HG02642 (cell line): ENCODE measurements at regions not wholly inside any gene's neighbourhood (a gene's known extent, or its start where the extent isn't known, plus 50 kb on each side); places are given as distances from the start of the nearest gene placed in this dataset.
A peak's percentile ranks its signal among the peaks of the same experiment; 100 is the strongest.

Source experiments
- ATAC-seq: cut with Tn5 transposase; IDR thresholded peaks from one replicate; pipeline ENCODE4 v1.9.1; 2021; ENCODE audit warnings: mild to moderate bottlenecking; ENCODE audit not compliant: unreplicated experiment, poor library complexity

DNA sequence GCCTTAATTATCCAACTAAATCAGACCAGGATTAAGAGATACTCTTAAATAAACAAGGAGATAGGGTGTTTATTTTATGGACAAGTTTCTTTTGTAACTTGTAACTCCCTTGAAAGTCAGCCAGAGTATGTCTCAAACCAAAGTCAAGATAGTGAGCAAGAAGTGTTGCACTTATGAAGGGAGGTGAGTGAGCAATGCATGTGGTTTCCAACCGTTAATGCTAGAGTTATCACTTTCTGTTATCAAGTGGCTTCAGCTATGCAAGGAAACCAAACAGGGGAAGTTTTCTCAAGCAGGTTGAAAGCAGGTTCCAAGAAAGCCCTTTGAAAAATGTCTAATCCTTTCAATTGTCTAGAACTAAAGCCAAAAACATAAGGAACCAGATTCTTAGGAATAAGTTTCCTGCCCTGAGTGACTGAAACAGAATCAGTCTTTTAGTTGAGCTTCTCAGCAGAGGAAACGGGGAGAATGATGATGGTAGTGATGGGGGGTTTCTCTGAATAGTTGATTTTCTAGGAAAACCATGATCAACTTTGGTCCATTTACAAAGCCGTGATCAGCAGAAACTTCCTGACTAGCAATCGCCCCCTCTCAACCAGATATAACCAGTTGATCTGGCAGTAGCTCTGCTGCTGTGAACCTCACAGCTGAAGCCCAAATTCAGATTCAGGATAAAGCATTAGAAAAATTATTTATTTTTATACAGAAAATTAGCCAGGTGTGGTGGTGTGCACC is 128.4 kb downstream of the DAD1 start:
- ATAC-seq, result no peak

DNA sequence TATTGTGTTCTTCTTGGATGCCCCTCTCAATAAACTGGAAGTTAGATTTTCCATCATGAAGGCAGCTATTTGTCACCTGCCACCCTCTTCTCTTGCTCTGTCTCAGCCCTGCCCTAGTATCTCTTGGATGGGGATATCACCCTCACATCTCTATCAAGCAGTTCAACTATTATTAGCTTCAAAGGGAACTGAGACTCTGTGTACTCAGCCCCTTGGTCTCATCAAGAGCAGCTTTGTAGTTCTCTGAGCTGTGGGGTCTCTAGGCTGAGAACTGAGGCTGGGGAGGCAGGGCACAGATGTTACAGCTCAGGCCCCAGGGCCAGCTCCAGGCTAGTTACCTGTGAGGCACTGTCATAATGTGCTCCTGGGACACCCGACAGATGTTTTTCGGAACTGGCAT is 130.3 kb downstream of the DAD1 start:
- ATAC-seq, result no peak

DNA sequence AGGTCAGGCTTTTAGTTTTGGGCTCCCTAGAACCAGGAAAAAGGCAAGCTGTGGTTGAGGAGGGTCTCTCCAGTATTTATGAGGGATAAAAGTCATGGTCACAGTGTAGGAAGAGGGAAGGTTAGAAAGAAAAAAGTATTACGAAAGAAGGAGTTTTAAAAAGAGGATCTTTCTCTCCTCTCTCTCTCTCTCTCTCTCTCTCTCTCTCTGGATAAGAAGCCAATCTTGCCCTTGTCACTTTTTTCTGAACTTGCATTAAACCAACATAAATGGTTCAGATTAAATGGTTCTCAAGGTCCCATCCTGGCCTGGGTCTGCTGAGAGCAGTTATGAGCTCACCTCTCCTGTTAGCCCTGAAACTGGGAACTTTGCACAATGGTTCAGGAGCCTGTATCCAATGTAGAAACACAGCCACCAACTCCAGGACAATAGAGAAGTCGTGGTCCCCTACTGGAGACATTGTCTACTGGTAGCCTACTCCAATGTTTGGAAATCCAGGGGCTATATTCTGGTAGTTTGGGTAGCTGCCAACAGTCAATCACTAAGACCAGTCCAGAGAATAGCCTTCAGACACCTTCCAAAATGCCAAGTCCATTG is 131.9 kb downstream of the DAD1 start:
- no peak for ATAC-seq

DNA sequence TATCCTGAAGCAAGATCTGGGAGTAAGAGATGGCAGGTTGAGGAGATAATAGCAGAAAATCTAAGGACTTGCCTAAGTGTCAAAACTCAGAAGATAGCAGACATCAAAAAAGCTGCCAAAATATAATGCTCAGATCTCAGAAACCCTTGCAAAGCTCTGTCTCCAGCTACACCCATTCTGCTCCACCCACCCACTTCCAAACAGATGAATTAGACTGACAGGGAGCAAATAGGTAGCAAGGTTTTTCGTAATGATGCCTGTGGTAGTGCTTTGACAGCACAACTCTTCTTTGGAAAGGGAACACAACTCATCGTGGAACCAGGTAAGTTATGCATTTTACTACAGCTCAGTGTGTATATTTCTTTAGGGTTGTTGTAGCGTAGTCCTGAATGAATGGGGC is 132.6 kb downstream of the DAD1 start:
- ATAC-seq, result no peak

DNA sequence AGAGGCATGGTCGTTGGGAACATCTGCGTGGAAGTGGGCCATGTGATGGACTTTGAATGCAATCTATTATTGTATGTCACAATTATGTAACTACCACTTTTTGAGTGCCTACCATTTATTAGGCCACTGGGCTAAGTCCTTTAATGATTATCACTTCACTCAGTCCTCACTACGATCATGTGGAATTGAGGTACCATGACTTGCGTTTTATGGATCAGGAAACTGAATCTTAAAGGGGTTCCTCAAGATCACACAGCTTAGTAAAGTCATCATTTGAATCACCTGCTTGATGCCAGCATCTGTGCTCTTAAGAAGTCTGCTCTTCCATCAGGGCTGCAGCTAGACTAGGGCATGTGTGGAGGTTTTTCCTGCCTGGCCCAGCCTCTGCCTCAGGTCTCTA is 136.7 kb downstream of the DAD1 start:
- no peak for ATAC-seq

DNA sequence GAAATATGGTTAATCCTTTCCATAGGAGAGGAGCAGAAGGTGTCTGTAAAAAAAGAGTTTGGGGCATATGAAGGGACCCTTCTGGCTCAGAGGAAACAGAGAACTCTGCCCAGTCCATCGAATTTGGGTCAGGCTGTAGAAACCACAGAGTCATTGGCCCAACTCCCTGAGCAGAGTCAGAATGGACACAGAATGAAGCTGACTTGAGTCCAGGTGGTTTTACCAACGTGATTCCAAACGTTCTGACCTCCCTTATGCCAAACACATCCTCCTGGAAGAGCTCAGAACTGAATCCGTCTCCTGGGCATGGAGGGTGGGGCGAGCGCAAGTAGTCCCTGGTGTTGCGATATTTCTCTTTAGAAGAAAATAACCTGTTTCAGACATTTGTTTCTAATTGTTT is 138.8 kb downstream of the DAD1 start:
- ATAC-seq, result no peak

DNA sequence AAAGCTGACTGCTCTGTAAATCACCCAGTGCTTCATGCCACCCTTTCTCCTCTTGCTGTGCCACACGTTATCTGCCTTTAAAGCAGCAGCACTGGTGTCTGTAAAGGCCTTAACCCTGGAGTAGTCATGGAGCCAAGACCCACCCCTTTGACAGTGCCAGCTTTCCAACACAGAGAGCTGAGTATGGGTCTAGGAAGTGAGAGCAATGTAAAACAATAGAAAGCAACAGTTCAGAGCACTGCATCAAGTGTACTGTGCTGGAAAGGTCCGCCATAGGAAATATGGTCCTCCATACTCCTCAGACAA is 139.5 kb downstream of the DAD1 start:
- ATAC-seq, result no peak

DNA sequence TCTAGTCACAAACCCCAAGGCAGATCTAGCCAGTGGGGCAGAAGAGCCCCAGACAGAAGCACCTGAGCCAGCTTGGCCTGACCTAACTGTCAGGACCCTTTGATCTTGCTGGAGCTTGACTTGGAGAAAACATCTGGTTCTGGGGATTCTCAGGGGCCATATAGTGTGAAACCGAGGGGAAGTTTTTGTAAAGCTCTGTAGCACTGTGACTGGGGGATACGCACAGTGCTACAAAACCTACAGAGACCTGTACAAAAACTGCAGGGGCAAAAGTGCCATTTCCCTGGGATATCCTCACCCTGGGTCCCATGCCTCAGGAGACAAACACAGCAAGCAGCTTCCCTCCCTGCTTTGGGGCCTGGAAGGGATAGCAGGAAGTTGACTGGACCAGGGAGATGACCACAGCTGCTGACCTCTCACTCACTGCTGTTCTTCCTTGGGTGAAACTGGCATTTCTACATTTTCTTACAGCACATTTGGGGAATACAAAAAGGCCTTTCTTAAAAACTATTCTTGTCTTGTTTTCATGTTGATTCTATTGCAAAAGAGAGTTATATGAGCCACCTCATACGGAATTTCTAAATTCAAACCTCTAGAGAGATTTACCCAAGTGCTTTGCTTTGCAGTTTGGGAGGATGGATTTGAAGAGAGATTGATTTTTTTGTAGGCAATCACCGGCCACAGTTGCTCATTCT is 140.0 kb downstream of the DAD1 start:
- peak; percentile 58 for ATAC-seq

DNA sequence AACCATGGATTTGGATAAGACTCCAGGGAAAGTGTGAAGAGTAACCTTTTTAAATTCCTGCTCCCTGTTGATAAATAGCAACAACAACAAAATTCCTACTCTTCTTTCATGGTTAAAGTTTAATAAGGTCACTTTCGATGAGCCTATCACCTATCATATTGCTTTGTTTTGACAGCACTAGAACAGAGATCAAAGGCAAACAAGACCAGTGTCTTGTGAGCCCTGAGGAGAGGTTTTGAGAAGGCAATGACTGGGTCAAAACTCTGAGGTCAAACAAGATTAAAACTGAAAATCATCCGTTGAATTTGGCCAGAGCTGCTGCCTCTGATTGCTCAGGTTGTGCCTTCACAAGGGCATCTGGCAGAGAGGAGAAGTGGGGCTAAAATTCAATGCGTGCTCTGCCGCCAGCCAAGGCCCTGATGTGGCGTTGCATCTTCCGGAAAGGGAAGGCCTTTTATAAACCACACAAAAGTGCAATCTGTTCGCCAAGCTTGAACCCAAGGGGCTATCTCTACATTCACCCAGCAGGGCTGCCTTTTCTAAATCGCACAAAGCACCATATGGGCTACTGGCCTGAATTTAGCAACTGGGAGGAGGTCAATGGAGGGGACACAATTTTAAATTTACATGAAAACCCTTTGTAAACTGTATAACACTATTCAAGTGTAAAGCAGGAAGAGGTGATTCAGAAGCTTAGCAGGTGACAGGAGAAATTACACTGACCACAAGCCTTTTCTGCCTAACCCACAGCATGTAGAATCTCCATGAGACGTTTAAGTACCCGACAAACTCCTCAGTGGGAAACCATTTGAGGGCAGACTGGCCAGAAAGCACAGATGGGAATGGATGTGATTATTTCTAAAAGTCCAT is 140.8 kb downstream of the DAD1 start:
- ATAC-seq, result peak; percentile 62

DNA sequence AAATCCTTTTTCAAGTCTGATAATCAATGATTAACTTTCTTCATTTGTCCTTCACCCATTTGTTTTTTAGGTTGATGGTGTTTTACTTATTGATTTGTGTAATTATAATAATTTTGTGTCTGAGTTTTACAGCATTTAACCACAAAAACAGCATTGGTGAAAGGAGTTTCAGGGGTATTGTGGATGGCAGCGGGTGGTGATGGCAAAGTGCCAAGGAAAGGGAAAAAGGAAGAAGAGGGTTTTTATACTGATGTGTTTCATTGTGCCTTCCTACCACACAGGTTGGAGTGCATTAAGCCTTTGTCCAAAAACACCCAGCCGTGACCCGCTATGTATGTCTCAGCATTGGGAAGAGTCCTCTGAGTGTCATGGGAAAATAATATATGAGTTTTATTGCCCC is 150.3 kb downstream of the DAD1 start:
- ATAC-seq, result no peak

DNA sequence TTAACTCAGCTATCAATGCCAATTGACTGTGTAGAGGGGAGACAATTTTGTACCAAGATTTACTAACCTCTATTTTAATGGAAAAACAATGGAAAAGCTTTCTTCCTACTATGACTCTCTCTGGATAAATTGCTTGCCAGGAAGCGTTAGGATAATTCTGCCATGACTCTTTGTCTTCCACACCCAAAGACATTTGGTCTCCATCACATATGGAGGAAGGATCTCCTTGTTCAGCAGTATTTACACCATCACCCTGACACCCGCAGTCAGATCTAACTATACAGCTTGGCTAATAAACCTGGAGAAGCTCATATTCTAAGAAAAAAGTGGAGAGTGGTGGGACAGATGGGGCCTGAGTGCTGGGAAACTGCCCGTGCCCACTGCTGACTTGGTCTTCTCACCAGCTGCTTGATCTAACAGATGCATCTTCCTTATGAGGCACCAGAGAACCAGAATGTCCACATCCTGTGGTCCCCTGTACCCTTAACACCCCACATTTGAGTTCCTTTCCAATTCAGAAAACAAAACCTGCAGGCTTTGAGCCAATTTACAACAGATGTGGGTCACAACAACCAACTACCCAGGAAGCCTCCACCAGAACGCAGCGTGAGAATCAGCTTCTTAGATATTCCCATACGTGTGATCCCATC is 154.0 kb downstream of the DAD1 start:
- ATAC-seq, result no peak

DNA sequence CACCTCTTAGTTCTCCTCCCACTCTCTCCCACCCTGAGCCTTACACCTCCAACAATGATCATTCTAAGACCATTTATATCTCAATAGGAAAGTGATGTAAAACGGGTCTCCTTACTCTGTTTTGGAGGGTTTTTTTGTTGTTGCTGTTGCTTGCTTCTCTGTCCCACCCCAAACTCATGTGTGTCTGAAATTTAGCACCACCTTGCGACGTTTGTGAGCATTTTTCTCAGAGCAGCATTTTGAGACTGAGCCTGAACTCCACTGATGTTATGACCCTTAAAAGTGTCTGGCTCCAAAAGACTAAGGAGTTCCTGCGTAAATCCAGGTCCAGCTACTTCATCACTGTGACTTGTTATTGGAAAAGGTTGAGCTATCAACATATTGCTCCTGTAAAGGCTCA is 155.0 kb downstream of the DAD1 start:
- no peak for ATAC-seq

DNA sequence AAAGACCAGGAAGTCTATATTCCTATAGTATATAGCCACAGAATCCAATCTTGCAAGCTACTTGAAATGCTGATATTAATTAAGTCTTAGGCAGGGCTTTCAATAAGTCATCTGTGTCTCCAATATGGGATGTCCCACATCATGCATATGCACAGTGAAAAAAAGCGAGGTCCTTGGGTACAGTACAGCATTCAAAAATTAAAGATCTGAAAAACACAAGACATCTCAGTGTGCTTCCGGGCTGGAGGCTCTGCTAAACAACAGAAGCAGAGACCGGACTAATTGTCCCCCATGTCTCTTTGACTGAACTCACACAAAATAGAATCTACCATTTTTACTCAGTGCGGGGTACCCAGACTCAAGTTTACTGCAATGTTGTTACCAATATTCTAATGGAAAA is 156.0 kb downstream of the DAD1 start:
- no peak for ATAC-seq

DNA sequence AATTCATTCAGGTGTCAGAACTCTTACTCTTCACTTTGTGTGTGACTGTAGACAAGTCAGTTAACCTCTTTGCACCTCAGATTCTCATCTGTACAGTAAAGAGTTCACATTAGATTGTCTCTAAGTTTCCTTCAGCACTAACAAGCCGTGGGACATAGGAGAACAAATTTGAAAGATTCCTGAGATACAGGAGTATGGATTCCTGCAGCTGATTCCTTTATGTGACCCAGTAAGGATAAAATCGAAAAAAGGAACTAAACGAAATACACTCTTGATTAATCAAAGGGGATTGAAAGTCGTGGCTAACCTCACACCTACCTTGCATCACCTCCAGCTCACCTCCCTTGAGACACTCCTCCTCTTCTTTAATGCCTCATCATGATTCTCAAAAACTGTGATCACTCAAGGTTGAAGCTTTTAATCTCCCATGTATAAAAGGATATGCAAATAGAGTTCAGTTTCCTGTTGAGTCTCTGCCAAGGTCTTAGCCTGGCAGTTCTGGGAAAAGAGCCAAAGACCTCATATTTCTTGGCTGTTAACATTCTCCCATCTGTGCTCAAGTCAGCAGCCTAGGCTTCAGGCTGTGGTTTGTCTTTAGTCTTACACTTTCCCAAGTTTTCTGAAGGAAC is 156.6 kb downstream of the DAD1 start:
- no peak for ATAC-seq

DNA sequence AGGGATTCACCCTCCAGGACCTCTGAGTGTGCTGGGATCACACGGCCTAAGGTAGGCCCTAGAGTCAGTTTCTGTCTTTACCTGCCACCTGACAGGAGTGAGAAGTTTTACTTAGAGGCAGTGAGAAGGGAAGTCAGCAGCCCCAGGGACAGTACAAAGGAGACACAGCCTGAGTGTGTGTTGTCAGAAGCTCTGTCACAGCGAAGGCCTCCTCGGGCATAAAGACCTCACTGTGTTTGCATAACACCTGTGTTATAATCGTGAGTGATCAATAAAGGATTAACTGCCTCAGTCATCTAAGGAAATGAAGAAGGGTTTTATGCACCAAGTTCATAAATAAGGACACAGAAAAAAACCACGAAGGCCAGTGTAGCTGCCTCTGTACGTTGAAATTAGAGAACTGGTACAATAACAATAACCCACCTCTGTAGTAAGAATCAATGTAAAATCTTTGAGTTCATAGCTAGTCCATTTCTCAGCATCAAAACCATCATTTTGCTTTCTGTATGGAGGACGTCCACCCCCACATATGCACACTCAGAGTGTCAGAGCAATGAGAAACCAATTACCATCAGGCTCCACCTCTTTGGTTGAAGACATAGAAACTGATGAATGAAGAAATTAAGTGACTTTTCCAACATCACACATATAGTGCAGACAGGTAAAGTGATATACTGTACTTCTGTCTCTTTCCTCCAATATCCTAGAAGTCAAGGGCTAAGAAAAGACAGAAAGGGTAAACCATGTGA is 159.3 kb downstream of the DAD1 start:
- ATAC-seq, result no peak

DNA sequence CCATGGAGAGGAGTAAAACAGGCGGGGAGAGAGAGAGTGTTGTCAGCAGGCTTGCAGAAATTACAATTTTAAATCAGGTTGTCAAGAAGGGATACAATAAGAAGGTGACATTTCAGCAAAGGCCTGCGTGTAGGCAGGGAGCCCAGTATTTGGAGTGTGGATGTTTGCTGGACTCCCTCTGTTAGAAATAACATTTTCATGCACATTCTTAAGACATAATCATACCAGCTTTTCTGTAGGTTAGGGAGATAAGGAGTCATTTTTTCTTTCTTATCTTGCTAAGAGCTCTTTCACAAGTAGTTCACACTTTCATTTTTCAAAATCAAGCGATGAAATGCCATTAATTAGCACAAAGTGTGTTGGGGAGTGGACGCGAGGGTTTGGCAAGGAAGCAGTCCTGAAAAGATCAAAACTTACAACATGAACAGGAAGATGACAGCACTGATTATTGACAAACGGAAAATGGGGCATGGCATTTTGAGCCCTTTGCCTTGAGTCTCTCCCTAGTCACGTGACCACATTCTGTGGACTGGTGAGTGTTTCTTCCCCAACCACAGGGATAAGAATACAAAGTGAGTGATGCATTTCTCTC is 160.2 kb downstream of the DAD1 start:
- ATAC-seq, result no peak

DNA sequence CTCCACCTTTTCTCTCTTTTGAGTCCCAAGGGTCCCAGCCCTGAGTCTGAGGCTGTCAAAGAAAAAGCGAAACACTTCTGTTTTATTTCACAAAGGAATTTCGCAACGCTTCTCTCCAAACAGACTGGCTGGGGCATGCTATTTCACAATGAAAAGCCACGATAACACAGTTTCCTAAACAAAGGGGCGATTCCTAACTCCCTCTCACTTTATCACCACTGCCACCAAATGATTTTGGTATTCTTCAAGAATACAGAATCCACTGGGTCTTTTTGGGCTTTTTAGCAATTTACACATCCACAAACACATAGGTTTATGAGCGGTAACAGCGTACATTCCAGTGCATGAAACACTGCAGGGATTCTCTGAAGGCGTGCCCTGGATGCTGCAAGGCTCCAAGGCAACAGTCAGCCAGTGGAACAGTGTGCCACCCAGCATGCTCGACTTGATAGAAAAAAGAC is 161.2 kb downstream of the DAD1 start:
- no peak for ATAC-seq

DNA sequence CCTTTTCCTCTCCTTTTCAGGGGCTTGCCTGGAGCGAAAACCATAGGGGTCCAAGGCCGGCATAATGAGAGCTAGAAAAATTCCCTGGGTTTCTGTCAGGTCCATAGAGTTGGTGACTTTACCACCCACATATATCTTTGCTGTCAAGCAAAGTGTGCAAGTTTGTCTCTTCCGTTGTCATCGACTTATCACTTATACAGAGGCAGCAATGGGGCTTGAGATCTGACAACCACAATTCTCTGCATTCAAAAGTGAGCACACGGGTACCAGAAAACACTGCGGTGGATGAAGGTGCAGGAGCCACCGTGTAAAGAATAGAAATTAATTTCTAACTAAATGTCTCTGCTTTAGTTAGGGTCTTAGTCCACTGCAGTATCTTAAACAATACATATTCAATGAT is 162.3 kb downstream of the DAD1 start:
- no peak for ATAC-seq

DNA sequence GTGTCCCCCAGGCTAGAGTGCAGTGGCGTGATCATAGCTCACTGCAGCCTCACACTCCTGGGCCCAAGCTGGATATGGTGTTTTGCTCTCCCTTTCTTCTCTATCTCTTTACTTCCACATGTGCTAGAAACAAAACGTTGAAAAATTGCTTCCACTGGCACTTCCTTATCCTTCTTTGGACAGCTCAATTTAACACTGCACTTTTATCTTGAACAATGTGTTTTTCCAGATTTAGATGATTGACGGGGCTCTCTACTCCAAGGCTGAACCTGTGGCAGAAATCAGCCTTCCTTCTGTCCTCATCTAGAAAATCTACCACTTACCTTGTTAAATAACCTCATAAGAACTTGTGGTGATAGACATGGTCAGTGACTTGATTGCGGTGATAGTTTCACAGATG is 165.1 kb downstream of the DAD1 start:
- ATAC-seq, result no peak
